ENCODE measurements at regions not wholly inside any gene's neighbourhood (a gene's known extent, or its start where the extent isn't known, plus 50 kb on each side); places are given as distances from the start of the nearest gene placed in this dataset.

DNA sequence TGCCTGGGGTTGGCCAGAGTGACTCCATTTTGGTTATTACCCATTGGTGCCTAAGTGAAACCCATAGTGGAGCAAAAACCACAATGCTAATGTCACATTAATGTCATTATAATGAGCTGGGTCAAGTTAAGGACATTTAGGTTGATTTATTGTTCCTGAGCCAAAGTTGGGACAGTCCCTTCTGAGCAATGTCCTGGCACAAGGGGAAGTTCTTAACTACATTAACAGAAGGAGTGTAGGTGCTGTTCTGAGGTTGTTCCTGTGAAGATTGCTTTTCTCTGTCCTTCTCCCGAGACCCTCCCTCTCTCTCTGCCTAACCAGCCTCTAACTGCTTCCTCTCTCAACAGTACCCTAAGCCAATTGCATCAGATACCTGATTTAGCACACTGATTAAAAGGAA lies 1956.8 kb upstream of the PCDH10 start:
- TF ChIP-seq ELF4 (IDR thresholded peaks at IDR 0.05) = no peak
- no peak for TF ChIP-seq HDGF (IDR thresholded peaks at IDR 0.05; ENCODE audit: borderline replicate concordance)
- no peak for TF ChIP-seq ZNF384 (IDR thresholded peaks at IDR 0.05)
- no peak for TF ChIP-seq FOXA1 (IDR thresholded peaks at IDR 0.05)
- no peak for TF ChIP-seq SUZ12 (IDR thresholded peaks at IDR 0.05)
- TF ChIP-seq, protein P1, sequence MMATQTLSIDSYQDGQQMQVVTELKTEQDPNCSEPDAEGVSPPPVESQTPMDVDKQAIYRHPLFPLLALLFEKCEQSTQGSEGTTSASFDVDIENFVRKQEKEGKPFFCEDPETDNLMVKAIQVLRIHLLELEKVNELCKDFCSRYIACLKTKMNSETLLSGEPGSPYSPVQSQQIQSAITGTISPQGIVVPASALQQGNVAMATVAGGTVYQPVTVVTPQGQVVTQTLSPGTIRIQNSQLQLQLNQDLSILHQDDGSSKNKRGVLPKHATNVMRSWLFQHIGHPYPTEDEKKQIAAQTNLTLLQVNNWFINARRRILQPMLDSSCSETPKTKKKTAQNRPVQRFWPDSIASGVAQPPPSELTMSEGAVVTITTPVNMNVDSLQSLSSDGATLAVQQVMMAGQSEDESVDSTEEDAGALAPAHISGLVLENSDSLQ (IDR thresholded peaks at IDR 0.05) = no peak
- no peak for TF ChIP-seq FOXM1 (IDR thresholded peaks at IDR 0.05; ENCODE audit: borderline replicate concordance)
- TF ChIP-seq L3MBTL2 (conservative IDR thresholded peaks at IDR 0.05) = no peak
- no peak for TF ChIP-seq BHLHE40 (IDR thresholded peaks at IDR 0.05; ENCODE audit: borderline replicate concordance)
- TF ChIP-seq FOXK2 (IDR thresholded peaks at IDR 0.05) = no peak

Data from HEK293T (cell line).